ENCODE measurements at regions not wholly inside any gene's neighbourhood (a gene's known extent, or its start where the extent isn't known, plus 50 kb on each side); places are given as distances from the start of the nearest gene placed in this dataset.

- TF ChIP-seq, protein P1, sequence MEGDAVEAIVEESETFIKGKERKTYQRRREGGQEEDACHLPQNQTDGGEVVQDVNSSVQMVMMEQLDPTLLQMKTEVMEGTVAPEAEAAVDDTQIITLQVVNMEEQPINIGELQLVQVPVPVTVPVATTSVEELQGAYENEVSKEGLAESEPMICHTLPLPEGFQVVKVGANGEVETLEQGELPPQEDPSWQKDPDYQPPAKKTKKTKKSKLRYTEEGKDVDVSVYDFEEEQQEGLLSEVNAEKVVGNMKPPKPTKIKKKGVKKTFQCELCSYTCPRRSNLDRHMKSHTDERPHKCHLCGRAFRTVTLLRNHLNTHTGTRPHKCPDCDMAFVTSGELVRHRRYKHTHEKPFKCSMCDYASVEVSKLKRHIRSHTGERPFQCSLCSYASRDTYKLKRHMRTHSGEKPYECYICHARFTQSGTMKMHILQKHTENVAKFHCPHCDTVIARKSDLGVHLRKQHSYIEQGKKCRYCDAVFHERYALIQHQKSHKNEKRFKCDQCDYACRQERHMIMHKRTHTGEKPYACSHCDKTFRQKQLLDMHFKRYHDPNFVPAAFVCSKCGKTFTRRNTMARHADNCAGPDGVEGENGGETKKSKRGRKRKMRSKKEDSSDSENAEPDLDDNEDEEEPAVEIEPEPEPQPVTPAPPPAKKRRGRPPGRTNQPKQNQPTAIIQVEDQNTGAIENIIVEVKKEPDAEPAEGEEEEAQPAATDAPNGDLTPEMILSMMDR (IDR thresholded peaks at IDR 0.05 in 2 of 3, conservative IDR thresholded peaks at IDR 0.05 in 1 of 3; ENCODE audit: borderline replicate concordance in 1 of 3, insufficient read depth in 1 of 3, low read depth in 2 of 3, low read length in 2 of 3) = no peak
- TF ChIP-seq, protein P2, sequence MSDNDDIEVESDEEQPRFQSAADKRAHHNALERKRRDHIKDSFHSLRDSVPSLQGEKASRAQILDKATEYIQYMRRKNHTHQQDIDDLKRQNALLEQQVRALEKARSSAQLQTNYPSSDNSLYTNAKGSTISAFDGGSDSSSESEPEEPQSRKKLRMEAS (IDR thresholded peaks at IDR 0.05) = no peak
- TF ChIP-seq POLR2AphosphoS5 (IDR thresholded peaks at IDR 0.05; ENCODE audit: low read depth, low read length) = no peak
- TF ChIP-seq, protein P3, sequence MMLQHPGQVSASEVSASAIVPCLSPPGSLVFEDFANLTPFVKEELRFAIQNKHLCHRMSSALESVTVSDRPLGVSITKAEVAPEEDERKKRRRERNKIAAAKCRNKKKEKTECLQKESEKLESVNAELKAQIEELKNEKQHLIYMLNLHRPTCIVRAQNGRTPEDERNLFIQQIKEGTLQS (IDR thresholded peaks at IDR 0.05) = no peak
- no peak for TF ChIP-seq POLR2A (IDR thresholded peaks at IDR 0.05; ENCODE audit: borderline replicate concordance, extremely low read depth, insufficient read depth, insufficient read length)
- no peak for TF ChIP-seq YY1 (IDR thresholded peaks at IDR 0.05; ENCODE audit: extremely low read depth, insufficient replicate concordance, low read depth, low read length)
- no peak for TF ChIP-seq EZH2 (IDR thresholded peaks at IDR 0.05)
- TF ChIP-seq SRF (IDR thresholded peaks at IDR 0.05; ENCODE audit: low read depth) = no peak
Measured at GRCh38 chr7:22025983-22026382, 80.3 kb upstream of the CDCA7L start.

All from HCT116 (cell line).